Mesothelial cell of epicardium (in vitro differentiated cells): ENCODE measurements at regions not wholly inside any gene's neighbourhood (a gene's known extent, or its start where the extent isn't known, plus 50 kb on each side); places are given as distances from the start of the nearest gene placed in this dataset.
"Not testable (repeated sequence)": the region's sequence is repeated elsewhere in the genome, so short reads cannot be mapped to it uniquely, and the experiment has no call there.

ENCODE experiments used
- DNase-seq, 2 experiments: peaks; one replicate each; pipeline ENCODE4 v3.0.0; 2021; ENCODE audit warnings: low spot score in 2 of 2; ENCODE audit not compliant: unreplicated experiment in 2 of 2
- H3K27ac Mint-ChIP-seq: 2 replicates; pipeline ENCODE4 v1.8.0; 2021; ENCODE audit warnings: mixed read lengths
- H3K27me3 Mint-ChIP-seq: 2 replicates; pipeline ENCODE4 v1.8.0; 2021; ENCODE audit warnings: low read depth, mixed read lengths
- H3K36me3 Mint-ChIP-seq: 2 replicates; pipeline ENCODE4 v1.8.0; 2021; ENCODE audit warnings: mixed read lengths
- H3K4me1 Mint-ChIP-seq: 2 replicates; pipeline ENCODE4 v1.8.0; 2021; ENCODE audit warnings: mixed read lengths
- H3K4me3 Mint-ChIP-seq: 2 replicates; pipeline ENCODE4 v1.8.0; 2021; ENCODE audit warnings: mild to moderate bottlenecking, moderate library complexity, mixed read lengths
- H3K9me3 Mint-ChIP-seq: 2 replicates; pipeline ENCODE4 v1.8.0; 2021; ENCODE audit warnings: mixed read lengths
- TF ChIP-seq, protein P1 (sequence below): fragments of 200-600 bp; sonication (generic); IDR thresholded peaks from one replicate; pipeline ENCODE4 v1.5.0; 2021; ENCODE audit warnings: antibody characterized with exemption; ENCODE audit not compliant: unreplicated experiment

- H3K9me3 Mint-ChIP-seq: not testable (repeated sequence)
Observed at GRCh38 chr4:49177847-49178246, 191.8 kb downstream of the CWH43 start.

GRCh38 chr4:49181088-49181487 is 195.0 kb downstream of the CWH43 start:
- not testable (repeated sequence) for H3K4me1 Mint-ChIP-seq, H3K36me3 Mint-ChIP-seq, DNase-seq, H3K9me3 Mint-ChIP-seq, H3K27me3 Mint-ChIP-seq, H3K27ac Mint-ChIP-seq, H3K4me3 Mint-ChIP-seq

More at GRCh38 chr4:49177847-49178246, 191.8 kb downstream of the CWH43 start:
- H3K27me3 Mint-ChIP-seq, H3K4me3 Mint-ChIP-seq, DNase-seq, H3K36me3 Mint-ChIP-seq, H3K4me1 Mint-ChIP-seq, H3K27ac Mint-ChIP-seq: not testable (repeated sequence)

DNA sequence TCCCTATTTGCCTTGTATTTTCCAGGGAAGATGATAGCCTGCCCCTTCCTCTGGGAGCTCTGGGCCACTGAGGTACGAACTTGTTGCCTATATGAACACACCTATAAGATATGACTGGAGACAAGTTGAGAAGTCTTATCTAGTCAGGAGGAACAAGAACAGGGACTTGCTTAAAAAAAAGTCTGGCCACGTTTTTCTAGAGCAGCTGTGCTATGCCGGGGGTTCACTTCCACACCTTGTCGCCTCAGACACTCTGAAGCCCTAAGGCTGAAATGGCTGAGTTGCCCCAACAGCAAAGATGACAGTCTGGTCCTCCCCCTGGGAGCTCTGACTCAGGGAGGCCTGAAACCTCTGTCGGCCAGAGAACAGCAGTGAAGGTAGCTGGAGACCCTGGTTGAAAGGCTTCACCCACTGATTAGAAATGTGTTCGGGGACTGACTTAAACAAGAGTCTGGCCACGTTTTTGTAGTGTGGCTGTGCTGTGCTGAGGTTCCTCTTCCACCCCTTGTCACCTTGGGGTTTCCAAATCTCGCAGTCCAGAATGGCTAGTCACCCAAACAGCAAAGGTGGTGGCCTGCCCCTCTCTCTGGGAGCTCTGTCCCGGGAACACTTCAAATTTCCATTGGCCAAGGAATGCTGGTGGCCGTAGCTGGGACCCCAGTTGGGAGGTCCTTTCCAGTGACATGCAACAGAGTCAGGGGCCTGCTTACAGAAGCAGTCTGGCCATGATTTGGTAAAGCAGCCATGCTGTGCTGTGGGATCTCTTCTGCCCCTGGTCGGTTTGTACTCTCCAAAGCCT is 225.5 kb downstream of the CWH43 start:
- peaks cover 55% of the 10 kb centered on the region for H3K9me3 Mint-ChIP-seq
- not testable (repeated sequence) for H3K4me1 Mint-ChIP-seq, H3K27ac Mint-ChIP-seq, H3K4me3 Mint-ChIP-seq, H3K27me3 Mint-ChIP-seq, DNase-seq, H3K36me3 Mint-ChIP-seq

GRCh38 chr4:49213250-49213649 is 227.2 kb downstream of the CWH43 start:
- not testable (repeated sequence) for DNase-seq, H3K27ac Mint-ChIP-seq, H3K27me3 Mint-ChIP-seq, H3K4me1 Mint-ChIP-seq, H3K4me3 Mint-ChIP-seq, H3K36me3 Mint-ChIP-seq
- peaks cover 70% of the 10 kb centered on the region for H3K9me3 Mint-ChIP-seq

- H3K36me3 Mint-ChIP-seq, H3K27me3 Mint-ChIP-seq, H3K4me3 Mint-ChIP-seq, DNase-seq, H3K4me1 Mint-ChIP-seq, H3K27ac Mint-ChIP-seq: not testable (repeated sequence)
- peaks cover 65% of the 10 kb centered on the region for H3K9me3 Mint-ChIP-seq
Observed at GRCh38 chr4:49213750-49214149, 227.7 kb downstream of the CWH43 start.

GRCh38 chr4:49214453-49215081 is 228.5 kb downstream of the CWH43 start:
- not testable (repeated sequence) for H3K27ac Mint-ChIP-seq, DNase-seq, H3K27me3 Mint-ChIP-seq, H3K4me3 Mint-ChIP-seq, H3K4me1 Mint-ChIP-seq
- Mint-ChIP-seq H3K36me3 (peaks cover 12% of the 10 kb centered on the region), H3K9me3 (peaks cover 69% of the 10 kb centered on the region)

DNA sequence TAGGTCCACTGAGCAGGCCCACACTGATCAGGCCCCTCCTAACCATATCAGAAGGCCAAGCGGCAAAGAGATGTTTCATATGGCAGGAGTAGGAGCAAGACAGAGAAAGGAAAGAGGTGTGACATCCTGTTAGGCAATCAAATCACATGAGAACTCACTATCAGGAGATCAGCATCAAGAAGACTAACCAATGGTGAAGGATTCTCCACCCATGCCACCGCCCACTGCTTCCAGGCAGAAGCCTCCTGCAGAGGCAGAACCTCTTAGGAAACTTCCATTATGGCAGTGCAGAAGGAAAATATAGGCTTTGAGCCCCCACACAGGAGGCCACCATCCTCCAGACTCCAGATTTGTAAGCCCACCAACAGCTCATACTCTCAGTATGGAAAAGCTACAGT is 229.0 kb downstream of the CWH43 start:
- H3K4me3 Mint-ChIP-seq, H3K4me1 Mint-ChIP-seq, H3K27me3 Mint-ChIP-seq, DNase-seq, H3K27ac Mint-ChIP-seq: not testable (repeated sequence)
- peaks cover 12% of the 10 kb centered on the region for H3K36me3 Mint-ChIP-seq
- H3K9me3 Mint-ChIP-seq: peaks cover 72% of the 10 kb centered on the region

DNA sequence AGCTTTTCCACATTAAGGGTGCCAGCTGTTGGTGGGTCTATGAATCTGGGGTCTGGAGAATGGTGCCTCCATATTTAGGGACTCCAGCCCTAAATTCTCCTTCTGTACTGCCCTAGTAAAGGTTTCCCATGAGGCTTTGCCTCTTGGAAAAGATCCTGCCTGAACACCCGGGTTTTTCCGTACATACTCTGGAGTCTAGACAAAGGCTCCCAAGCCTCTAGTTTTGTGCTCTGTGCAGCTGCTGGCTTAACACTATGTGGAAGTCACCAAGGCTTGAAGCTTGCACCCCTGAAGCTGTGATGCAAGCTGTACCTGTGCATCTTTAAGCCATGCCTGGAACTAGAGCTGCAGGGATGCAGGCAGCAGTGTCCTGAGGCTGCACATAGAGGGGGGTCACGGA is 230.5 kb downstream of the CWH43 start:
- H3K27me3 Mint-ChIP-seq, DNase-seq, H3K4me1 Mint-ChIP-seq, H3K4me3 Mint-ChIP-seq, H3K27ac Mint-ChIP-seq: not testable (repeated sequence)
- Mint-ChIP-seq H3K36me3 (peaks cover 15% of the 10 kb centered on the region), H3K9me3 (peaks cover 82% of the 10 kb centered on the region)

GRCh38 chr4:49217492-49217891 is 231.4 kb downstream of the CWH43 start:
- no peak overlapping the region for H3K27ac Mint-ChIP-seq
- no peaks in the 10 kb centered on the region for H3K27me3 Mint-ChIP-seq
- no peaks in the 10 kb centered on the region for H3K4me1 Mint-ChIP-seq
- no peak for DNase-seq
- no peak overlapping the region for H3K4me3 Mint-ChIP-seq
- TF ChIP-seq, protein P1, sequence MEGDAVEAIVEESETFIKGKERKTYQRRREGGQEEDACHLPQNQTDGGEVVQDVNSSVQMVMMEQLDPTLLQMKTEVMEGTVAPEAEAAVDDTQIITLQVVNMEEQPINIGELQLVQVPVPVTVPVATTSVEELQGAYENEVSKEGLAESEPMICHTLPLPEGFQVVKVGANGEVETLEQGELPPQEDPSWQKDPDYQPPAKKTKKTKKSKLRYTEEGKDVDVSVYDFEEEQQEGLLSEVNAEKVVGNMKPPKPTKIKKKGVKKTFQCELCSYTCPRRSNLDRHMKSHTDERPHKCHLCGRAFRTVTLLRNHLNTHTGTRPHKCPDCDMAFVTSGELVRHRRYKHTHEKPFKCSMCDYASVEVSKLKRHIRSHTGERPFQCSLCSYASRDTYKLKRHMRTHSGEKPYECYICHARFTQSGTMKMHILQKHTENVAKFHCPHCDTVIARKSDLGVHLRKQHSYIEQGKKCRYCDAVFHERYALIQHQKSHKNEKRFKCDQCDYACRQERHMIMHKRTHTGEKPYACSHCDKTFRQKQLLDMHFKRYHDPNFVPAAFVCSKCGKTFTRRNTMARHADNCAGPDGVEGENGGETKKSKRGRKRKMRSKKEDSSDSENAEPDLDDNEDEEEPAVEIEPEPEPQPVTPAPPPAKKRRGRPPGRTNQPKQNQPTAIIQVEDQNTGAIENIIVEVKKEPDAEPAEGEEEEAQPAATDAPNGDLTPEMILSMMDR: no peak
- H3K9me3 Mint-ChIP-seq: peaks cover 83% of the 10 kb centered on the region
- peaks cover 15% of the 10 kb centered on the region for H3K36me3 Mint-ChIP-seq

DNA sequence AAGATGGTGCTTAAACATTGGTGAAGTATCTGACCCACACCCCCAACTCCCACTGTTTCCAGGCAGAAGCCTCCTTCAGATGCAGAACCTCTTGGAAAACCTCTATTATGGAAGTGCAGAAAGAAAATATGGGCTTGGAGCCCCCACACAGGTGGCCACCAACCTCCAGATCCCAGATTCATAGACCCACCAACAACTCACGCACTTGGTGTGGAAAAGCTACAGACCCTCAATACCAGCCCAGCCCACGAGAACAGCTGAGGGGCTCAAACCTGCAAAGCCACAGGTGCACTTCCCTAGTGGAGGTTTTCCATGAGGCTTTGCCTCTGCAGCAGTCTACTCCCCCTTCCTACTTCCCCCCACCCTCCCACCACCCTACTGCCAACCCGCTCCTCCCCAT is 232.0 kb downstream of the CWH43 start:
- peaks cover 15% of the 10 kb centered on the region for H3K36me3 Mint-ChIP-seq
- not testable (repeated sequence) for H3K27me3 Mint-ChIP-seq, H3K4me1 Mint-ChIP-seq, H3K27ac Mint-ChIP-seq, H3K4me3 Mint-ChIP-seq, DNase-seq
- H3K9me3 Mint-ChIP-seq: peaks cover 84% of the 10 kb centered on the region

GRCh38 chr4:49218931-49219330 is 232.9 kb downstream of the CWH43 start:
- peaks cover 87% of the 10 kb centered on the region for H3K9me3 Mint-ChIP-seq
- H3K4me1 Mint-ChIP-seq, H3K27me3 Mint-ChIP-seq, H3K27ac Mint-ChIP-seq, DNase-seq, H3K4me3 Mint-ChIP-seq: not testable (repeated sequence)
- H3K36me3 Mint-ChIP-seq: peaks cover 15% of the 10 kb centered on the region

- not testable (repeated sequence) for H3K27ac Mint-ChIP-seq, H3K4me3 Mint-ChIP-seq, H3K4me1 Mint-ChIP-seq, H3K27me3 Mint-ChIP-seq, DNase-seq
- peaks cover 13% of the 10 kb centered on the region for H3K36me3 Mint-ChIP-seq
- peaks cover 82% of the 10 kb centered on the region for H3K9me3 Mint-ChIP-seq
Observed at GRCh38 chr4:49219489-49220225, 233.6 kb downstream of the CWH43 start.
